ENCODE measurements at regions not wholly inside any gene's neighbourhood (a gene's known extent, or its start where the extent isn't known, plus 50 kb on each side); places are given as distances from the start of the nearest gene placed in this dataset.

GRCh38 chr9:129489838-129490582 lies 130.9 kb downstream of the C9orf50 start:
- no peak for DNase-seq (ENCODE audit: low read depth in 2 of 2)

GRCh38 chr9:129487658-129488483 lies 133.0 kb downstream of the C9orf50 start:
- DNase-seq (ENCODE audit: low read depth in 2 of 2): peak in 1 of 2 donors; percentile 48

- DNase-seq (ENCODE audit: low read depth in 2 of 2): no peak
Observed at GRCh38 chr9:129486756-129487657, 133.9 kb downstream of the C9orf50 start.

- DNase-seq (ENCODE audit: low read depth in 2 of 2): no peak
Observed at GRCh38 chr9:129485145-129485774, 135.6 kb downstream of the C9orf50 start.

GRCh38 chr9:129484352-129485000 lies 136.4 kb downstream of the C9orf50 start:
- no peak for DNase-seq (ENCODE audit: low read depth in 2 of 2)

GRCh38 chr9:129483415-129484351 lies 137.2 kb downstream of the C9orf50 start:
- no peak for DNase-seq (ENCODE audit: low read depth in 2 of 2)

- no peak for DNase-seq (ENCODE audit: low read depth in 2 of 2)
Observed at GRCh38 chr9:129482521-129483414, 138.1 kb downstream of the C9orf50 start.

GRCh38 chr9:129481810-129482511 lies 138.9 kb downstream of the C9orf50 start:
- DNase-seq (ENCODE audit: low read depth in 2 of 2): no peak

GRCh38 chr9:129481424-129481809 lies 139.5 kb downstream of the C9orf50 start:
- DNase-seq (ENCODE audit: low read depth in 2 of 2): no peak

- no peak for DNase-seq (ENCODE audit: low read depth in 2 of 2)
Observed at GRCh38 chr9:129480745-129481144, 140.2 kb downstream of the C9orf50 start.

- no peak for DNase-seq (ENCODE audit: low read depth in 2 of 2)
Observed at GRCh38 chr9:129480227-129480626, 140.7 kb downstream of the C9orf50 start.

- no peak for DNase-seq (ENCODE audit: low read depth in 2 of 2)
Observed at GRCh38 chr9:129479631-129480011, 141.3 kb downstream of the C9orf50 start.

- DNase-seq (ENCODE audit: low read depth in 2 of 2): no peak
Observed at GRCh38 chr9:129478961-129479630, 141.8 kb downstream of the C9orf50 start.

GRCh38 chr9:129478461-129478860 lies 142.4 kb downstream of the C9orf50 start:
- DNase-seq (ENCODE audit: low read depth in 2 of 2): no peak

GRCh38 chr9:129476821-129477611 lies 143.9 kb downstream of the C9orf50 start:
- DNase-seq (ENCODE audit: low read depth in 2 of 2): no peak

- no peak for DNase-seq (ENCODE audit: low read depth in 2 of 2)
Observed at GRCh38 chr9:129474740-129475404, 146.0 kb downstream of the C9orf50 start.

All from stimulated activated CD8-positive, alpha-beta memory T cell treated with anti-CD3 and anti-CD28 coated beads, Interleukin-2, amount 100 ng/mL, for 48 hours (primary cell).